ENCODE measurements at regions not wholly inside any gene's neighbourhood (a gene's known extent, or its start where the extent isn't known, plus 50 kb on each side); places are given as distances from the start of the nearest gene placed in this dataset.

DNA sequence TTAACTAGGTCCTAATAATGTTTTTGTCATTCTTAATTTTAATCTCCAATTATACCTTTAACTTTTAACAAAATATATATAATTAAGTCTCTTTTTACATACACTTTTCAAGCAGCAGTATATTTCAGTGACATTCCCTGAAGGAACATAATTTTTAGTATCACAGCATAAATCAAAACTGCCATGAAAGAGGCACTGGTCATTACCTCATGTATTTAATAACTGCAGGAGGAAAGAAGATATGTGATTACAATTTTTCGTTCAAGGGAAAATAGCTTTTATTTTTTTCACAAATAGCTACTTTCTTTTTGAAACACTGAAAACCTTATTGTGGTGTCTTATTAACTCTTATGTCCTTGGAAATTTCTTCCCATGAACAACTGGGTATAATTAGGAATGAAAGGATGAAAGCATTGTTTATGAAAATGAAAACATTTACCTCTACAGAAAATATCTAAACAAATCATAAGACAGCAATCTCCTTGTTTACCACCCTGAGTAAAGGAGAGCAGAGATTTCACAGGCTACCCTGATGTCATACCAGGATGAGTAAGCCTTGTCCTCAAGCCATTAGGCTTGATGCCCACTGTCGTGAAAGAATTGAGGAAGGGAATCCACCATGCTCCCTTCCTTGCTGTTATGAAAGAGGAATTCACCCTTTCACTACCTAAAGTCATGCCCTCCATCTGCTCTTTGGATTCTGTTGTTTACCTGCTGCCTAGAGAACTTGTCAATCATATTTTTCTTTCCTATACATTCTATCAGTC lies 877.2 kb upstream of the PCDH20 start:
- TF ChIP-seq, protein P1, sequence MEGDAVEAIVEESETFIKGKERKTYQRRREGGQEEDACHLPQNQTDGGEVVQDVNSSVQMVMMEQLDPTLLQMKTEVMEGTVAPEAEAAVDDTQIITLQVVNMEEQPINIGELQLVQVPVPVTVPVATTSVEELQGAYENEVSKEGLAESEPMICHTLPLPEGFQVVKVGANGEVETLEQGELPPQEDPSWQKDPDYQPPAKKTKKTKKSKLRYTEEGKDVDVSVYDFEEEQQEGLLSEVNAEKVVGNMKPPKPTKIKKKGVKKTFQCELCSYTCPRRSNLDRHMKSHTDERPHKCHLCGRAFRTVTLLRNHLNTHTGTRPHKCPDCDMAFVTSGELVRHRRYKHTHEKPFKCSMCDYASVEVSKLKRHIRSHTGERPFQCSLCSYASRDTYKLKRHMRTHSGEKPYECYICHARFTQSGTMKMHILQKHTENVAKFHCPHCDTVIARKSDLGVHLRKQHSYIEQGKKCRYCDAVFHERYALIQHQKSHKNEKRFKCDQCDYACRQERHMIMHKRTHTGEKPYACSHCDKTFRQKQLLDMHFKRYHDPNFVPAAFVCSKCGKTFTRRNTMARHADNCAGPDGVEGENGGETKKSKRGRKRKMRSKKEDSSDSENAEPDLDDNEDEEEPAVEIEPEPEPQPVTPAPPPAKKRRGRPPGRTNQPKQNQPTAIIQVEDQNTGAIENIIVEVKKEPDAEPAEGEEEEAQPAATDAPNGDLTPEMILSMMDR (conservative IDR thresholded peaks at IDR 0.05; ENCODE audit: low read depth in 2 of 2) = no peak
- TF ChIP-seq EZH2 (IDR thresholded peaks at IDR 0.05; ENCODE audit: low read depth, unreplicated experiment) = no peak
- TF ChIP-seq POLR2AphosphoS5 (IDR thresholded peaks at IDR 0.05; ENCODE audit: low read depth) = no peak
- TF ChIP-seq, protein P2, sequence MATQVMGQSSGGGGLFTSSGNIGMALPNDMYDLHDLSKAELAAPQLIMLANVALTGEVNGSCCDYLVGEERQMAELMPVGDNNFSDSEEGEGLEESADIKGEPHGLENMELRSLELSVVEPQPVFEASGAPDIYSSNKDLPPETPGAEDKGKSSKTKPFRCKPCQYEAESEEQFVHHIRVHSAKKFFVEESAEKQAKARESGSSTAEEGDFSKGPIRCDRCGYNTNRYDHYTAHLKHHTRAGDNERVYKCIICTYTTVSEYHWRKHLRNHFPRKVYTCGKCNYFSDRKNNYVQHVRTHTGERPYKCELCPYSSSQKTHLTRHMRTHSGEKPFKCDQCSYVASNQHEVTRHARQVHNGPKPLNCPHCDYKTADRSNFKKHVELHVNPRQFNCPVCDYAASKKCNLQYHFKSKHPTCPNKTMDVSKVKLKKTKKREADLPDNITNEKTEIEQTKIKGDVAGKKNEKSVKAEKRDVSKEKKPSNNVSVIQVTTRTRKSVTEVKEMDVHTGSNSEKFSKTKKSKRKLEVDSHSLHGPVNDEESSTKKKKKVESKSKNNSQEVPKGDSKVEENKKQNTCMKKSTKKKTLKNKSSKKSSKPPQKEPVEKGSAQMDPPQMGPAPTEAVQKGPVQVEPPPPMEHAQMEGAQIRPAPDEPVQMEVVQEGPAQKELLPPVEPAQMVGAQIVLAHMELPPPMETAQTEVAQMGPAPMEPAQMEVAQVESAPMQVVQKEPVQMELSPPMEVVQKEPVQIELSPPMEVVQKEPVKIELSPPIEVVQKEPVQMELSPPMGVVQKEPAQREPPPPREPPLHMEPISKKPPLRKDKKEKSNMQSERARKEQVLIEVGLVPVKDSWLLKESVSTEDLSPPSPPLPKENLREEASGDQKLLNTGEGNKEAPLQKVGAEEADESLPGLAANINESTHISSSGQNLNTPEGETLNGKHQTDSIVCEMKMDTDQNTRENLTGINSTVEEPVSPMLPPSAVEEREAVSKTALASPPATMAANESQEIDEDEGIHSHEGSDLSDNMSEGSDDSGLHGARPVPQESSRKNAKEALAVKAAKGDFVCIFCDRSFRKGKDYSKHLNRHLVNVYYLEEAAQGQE (IDR thresholded peaks at IDR 0.05; ENCODE audit: unreplicated experiment) = no peak
- TF ChIP-seq EZH2phosphoT487 (IDR thresholded peaks at IDR 0.05; ENCODE audit: unreplicated experiment) = no peak
- TF ChIP-seq STAT1 (IDR thresholded peaks at IDR 0.05; ENCODE audit: unreplicated experiment) = no peak
- TF ChIP-seq, protein P3, sequence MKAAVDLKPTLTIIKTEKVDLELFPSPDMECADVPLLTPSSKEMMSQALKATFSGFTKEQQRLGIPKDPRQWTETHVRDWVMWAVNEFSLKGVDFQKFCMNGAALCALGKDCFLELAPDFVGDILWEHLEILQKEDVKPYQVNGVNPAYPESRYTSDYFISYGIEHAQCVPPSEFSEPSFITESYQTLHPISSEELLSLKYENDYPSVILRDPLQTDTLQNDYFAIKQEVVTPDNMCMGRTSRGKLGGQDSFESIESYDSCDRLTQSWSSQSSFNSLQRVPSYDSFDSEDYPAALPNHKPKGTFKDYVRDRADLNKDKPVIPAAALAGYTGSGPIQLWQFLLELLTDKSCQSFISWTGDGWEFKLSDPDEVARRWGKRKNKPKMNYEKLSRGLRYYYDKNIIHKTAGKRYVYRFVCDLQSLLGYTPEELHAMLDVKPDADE (IDR thresholded peaks at IDR 0.05) = no peak
- TF ChIP-seq CREB1 (CRISPR knock-in tag; IDR thresholded peaks at IDR 0.05; ENCODE audit: low read depth) = no peak
- TF ChIP-seq NANOG (IDR thresholded peaks at IDR 0.05; ENCODE audit: borderline replicate concordance) = no peak
- no peak for TF ChIP-seq JUNB (IDR thresholded peaks at IDR 0.05; ENCODE audit: unreplicated experiment)
- TF ChIP-seq, protein P4, sequence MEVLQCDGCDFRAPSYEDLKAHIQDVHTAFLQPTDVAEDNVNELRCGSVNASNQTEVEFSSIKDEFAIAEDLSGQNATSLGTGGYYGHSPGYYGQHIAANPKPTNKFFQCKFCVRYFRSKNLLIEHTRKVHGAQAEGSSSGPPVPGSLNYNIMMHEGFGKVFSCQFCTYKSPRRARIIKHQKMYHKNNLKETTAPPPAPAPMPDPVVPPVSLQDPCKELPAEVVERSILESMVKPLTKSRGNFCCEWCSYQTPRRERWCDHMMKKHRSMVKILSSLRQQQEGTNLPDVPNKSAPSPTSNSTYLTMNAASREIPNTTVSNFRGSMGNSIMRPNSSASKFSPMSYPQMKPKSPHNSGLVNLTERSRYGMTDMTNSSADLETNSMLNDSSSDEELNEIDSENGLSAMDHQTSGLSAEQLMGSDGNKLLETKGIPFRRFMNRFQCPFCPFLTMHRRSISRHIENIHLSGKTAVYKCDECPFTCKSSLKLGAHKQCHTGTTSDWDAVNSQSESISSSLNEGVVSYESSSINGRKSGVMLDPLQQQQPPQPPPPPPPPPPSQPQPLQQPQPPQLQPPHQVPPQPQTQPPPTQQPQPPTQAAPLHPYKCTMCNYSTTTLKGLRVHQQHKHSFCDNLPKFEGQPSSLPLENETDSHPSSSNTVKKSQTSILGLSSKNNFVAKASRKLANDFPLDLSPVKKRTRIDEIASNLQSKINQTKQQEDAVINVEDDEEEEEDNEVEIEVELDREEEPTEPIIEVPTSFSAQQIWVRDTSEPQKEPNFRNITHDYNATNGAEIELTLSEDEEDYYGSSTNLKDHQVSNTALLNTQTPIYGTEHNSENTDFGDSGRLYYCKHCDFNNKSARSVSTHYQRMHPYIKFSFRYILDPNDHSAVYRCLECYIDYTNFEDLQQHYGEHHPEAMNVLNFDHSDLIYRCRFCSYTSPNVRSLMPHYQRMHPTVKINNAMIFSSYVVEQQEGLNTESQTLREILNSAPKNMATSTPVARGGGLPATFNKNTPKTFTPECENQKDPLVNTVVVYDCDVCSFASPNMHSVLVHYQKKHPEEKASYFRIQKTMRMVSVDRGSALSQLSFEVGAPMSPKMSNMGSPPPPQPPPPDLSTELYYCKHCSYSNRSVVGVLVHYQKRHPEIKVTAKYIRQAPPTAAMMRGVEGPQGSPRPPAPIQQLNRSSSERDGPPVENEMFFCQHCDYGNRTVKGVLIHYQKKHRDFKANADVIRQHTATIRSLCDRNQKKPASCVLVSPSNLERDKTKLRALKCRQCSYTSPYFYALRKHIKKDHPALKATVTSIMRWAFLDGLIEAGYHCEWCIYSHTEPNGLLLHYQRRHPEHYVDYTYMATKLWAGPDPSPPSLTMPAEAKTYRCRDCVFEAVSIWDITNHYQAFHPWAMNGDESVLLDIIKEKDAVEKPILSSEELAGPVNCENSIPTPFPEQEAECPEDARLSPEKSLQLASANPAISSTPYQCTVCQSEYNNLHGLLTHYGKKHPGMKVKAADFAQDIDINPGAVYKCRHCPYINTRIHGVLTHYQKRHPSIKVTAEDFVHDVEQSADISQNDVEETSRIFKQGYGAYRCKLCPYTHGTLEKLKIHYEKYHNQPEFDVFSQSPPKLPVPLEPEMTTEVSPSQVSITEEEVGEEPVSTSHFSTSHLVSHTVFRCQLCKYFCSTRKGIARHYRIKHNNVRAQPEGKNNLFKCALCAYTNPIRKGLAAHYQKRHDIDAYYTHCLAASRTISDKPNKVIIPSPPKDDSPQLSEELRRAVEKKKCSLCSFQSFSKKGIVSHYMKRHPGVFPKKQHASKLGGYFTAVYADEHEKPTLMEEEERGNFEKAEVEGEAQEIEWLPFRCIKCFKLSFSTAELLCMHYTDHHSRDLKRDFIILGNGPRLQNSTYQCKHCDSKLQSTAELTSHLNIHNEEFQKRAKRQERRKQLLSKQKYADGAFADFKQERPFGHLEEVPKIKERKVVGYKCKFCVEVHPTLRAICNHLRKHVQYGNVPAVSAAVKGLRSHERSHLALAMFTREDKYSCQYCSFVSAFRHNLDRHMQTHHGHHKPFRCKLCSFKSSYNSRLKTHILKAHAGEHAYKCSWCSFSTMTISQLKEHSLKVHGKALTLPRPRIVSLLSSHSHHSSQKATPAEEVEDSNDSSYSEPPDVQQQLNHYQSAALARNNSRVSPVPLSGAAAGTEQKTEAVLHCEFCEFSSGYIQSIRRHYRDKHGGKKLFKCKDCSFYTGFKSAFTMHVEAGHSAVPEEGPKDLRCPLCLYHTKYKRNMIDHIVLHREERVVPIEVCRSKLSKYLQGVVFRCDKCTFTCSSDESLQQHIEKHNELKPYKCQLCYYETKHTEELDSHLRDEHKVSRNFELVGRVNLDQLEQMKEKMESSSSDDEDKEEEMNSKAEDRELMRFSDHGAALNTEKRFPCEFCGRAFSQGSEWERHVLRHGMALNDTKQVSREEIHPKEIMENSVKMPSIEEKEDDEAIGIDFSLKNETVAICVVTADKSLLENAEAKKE (CRISPR knock-in tag; IDR thresholded peaks at IDR 0.05) = no peak
- no peak for TF ChIP-seq ZNF114 (CRISPR knock-in tag; IDR thresholded peaks at IDR 0.05)

Measured in GM23338 (cell line).